BE2C (cell line): ENCODE measurements at regions not wholly inside any gene's neighbourhood (a gene's known extent, or its start where the extent isn't known, plus 50 kb on each side); places are given as distances from the start of the nearest gene placed in this dataset.

Experiments
- DNase-seq: peaks from one replicate; pipeline ENCODE4 v3.0.0-alpha.2; 2020
- H3K27me3 ChIP-seq: fragments of 250-450 bp; sonication (Bioruptor Pico); 2 replicates; pipeline ENCODE4 v1.5.1; 2020; ENCODE audit warnings: mild to moderate bottlenecking
- H3K36me3 ChIP-seq: fragments of 250-450 bp; sonication (Bioruptor Pico); 2 replicates; pipeline ENCODE4 v1.5.1; 2020; ENCODE audit warnings: mild to moderate bottlenecking
- H3K4me1 ChIP-seq: fragments of 250-450 bp; sonication (Bioruptor Pico); 2 replicates; pipeline ENCODE4 v1.5.1; 2020
- H3K4me3 ChIP-seq: 2 replicates; pipeline ENCODE4 v1.5.1; 2011; ENCODE audit warnings: low read depth, low read length
- H3K9me3 ChIP-seq: fragments of 250-450 bp; sonication (Bioruptor Pico); 2 replicates; pipeline ENCODE4 v1.5.1; 2020
- TF ChIP-seq, protein P1 (sequence below): IDR thresholded peaks from 2 replicates; pipeline ENCODE4 v1.5.1; 2012; ENCODE audit warnings: mild to moderate bottlenecking, low read depth, low read length

DNA sequence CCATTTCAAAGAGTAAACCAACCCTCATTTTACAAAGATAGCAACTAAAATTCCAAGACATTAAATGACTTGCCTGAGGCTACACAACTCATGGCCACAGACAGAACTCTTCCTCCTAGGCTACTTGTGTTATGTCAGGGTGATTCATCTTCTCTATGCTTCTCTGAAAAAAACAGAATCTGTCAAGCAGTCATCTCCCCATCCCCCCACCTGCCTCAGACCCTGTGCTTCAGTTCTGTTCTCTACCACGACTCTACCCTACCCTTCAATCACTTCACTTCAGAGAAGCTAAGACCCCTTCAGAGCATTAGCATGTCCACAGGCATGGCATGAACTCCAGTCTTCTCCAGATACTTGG lies 277.7 kb upstream of the PTGER4 start:
- Histone ChIP-seq H3K27me3 (no peaks in the 10 kb centered on the region), H3K4me3 (no peak overlapping the region), H3K9me3 (no peaks in the 10 kb centered on the region), H3K4me1 (no peaks in the 10 kb centered on the region), H3K36me3 (no peaks in the 10 kb centered on the region)
- DNase-seq = no peak
- TF ChIP-seq, protein P1, sequence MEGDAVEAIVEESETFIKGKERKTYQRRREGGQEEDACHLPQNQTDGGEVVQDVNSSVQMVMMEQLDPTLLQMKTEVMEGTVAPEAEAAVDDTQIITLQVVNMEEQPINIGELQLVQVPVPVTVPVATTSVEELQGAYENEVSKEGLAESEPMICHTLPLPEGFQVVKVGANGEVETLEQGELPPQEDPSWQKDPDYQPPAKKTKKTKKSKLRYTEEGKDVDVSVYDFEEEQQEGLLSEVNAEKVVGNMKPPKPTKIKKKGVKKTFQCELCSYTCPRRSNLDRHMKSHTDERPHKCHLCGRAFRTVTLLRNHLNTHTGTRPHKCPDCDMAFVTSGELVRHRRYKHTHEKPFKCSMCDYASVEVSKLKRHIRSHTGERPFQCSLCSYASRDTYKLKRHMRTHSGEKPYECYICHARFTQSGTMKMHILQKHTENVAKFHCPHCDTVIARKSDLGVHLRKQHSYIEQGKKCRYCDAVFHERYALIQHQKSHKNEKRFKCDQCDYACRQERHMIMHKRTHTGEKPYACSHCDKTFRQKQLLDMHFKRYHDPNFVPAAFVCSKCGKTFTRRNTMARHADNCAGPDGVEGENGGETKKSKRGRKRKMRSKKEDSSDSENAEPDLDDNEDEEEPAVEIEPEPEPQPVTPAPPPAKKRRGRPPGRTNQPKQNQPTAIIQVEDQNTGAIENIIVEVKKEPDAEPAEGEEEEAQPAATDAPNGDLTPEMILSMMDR = no peak

DNA sequence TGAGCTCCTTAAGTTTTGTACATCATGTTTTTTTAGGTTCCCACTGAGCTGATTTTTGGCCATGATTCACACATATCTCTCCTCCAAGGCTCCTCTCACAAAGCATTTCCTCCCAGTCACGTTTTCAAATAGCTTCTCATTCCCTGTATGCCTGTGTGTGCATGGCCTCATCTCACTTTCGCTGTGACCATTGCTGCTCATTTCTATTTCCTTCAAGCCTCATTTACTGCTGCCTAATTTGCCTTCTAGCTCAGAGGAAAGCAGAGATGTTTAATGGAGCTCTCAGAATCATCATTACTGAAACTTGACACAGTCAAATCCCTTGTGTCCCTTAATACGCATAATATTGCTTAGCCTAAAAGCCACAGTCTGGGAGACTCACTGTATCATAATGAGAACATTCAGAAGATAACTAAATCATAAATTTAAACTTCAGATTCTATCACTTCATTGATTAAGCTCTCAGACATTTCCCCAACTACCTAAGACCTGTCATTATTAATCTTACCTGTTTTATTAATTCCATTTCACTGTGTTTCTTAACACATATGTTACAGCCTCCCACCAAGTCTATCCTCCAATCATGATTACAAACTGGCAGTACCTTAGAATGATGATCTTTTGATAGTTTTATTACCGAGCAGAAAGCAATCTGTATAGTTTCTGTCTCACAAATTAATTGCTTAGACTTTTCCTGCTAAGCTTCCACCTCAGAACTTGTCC lies 278.3 kb upstream of the PTGER4 start:
- Histone ChIP-seq H3K4me1 (no peaks in the 10 kb centered on the region), H3K27me3 (no peaks in the 10 kb centered on the region), H3K36me3 (no peaks in the 10 kb centered on the region), H3K9me3 (no peaks in the 10 kb centered on the region), H3K4me3 (no peak overlapping the region)
- TF ChIP-seq, protein P1 = no peak
- no peak for DNase-seq

DNA sequence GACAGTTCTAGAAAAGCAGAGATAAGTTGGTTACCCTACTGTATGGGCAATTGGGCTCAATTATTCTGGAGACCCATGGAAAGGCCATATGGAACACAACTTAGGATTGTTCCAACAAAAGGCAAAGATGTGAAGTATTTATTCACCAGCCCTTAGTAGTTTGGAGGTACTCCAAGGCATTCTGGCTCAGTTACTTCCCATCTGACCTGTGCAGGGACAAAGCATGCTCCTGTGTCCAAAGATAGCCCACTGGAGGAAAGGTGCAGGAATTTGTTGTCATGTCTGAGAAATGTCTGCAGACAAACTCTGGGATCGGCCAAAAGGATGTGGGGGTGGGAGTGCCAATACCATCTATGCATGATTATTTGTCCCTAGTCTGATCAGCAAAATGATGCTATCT lies 279.5 kb upstream of the PTGER4 start:
- Histone ChIP-seq H3K4me1 (no peaks in the 10 kb centered on the region), H3K36me3 (no peaks in the 10 kb centered on the region), H3K27me3 (no peaks in the 10 kb centered on the region), H3K9me3 (no peaks in the 10 kb centered on the region), H3K4me3 (no peak overlapping the region)
- TF ChIP-seq, protein P1 = no peak
- DNase-seq = no peak

DNA sequence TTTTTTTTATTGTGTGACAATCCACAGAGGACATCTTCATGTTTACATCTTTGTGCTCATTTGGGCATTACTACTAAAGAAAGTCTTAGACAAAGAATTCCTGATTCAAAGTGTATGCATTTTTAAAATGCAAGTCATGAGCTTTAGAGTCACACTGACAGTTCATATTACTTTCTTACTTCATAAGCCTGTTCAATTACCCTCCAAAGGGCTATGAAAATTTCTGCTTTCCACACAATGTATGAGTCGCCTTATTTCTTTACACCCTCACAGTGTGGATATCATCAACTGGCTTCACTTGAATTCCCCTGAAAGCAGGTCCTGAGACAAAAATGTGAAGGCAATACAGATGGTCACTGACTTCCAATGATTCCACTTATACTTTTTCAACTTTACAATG lies 280.4 kb upstream of the PTGER4 start:
- H3K36me3 ChIP-seq = no peaks in the 10 kb centered on the region
- no peaks in the 10 kb centered on the region for H3K9me3 ChIP-seq
- no peak overlapping the region for H3K4me3 ChIP-seq
- no peak for DNase-seq
- no peaks in the 10 kb centered on the region for H3K27me3 ChIP-seq
- TF ChIP-seq, protein P1 = no peak
- no peaks in the 10 kb centered on the region for H3K4me1 ChIP-seq

DNA sequence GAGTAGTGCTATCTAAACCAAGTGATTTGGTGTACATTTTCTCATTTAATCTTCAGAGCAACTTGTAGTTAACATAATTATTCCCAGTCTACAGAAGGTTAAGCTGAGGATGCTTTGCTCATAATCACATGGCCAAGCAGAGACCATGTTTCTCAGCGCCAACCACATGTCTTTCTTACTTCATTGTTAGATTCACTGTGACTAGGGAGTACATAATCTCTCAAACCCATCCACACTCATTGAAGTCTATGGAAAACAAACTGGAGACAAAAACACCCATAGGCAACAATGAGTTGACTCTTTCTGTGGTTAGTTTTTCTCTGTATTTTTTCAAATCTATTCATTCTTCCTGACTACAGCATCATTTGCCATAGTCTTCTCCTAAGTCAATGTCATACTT lies 281.7 kb upstream of the PTGER4 start:
- H3K4me3 ChIP-seq = no peak overlapping the region
- TF ChIP-seq, protein P1 = no peak
- H3K4me1 ChIP-seq = no peaks in the 10 kb centered on the region
- H3K36me3 ChIP-seq = no peaks in the 10 kb centered on the region
- no peaks in the 10 kb centered on the region for H3K9me3 ChIP-seq
- DNase-seq = no peak
- H3K27me3 ChIP-seq = no peaks in the 10 kb centered on the region

DNA sequence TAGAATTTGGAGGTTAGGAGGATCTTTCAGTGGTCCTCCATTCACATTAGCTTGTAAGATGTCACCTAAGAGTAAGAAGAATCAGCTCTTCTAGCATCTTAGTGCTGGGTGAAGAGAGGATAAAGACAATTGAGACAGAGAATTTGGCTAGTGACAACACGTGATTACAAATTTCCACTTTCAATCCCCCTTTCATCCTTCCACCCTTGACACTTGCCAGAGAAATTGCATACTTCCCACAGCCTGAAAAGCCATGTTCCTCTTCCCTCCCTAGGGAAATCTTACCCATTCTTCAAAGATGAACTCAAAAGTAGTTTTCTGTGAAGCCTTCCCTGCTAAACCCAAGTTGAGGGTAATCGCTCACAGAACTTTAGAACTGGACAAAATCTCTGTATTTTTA lies 282.6 kb upstream of the PTGER4 start:
- H3K4me3 ChIP-seq = no peak overlapping the region
- H3K36me3 ChIP-seq = no peaks in the 10 kb centered on the region
- no peaks in the 10 kb centered on the region for H3K27me3 ChIP-seq
- H3K4me1 ChIP-seq = no peaks in the 10 kb centered on the region
- H3K9me3 ChIP-seq = no peaks in the 10 kb centered on the region
- DNase-seq = no peak
- TF ChIP-seq, protein P1 = no peak
